RWPE2 (cell line): ENCODE measurements at regions not wholly inside any gene's neighbourhood (a gene's known extent, or its start where the extent isn't known, plus 50 kb on each side); places are given as distances from the start of the nearest gene placed in this dataset.

Experiments
- ATAC-seq: fragments of 200-7000 bp; cut with Tn5 transposase; 3 replicates; pipeline ENCODE4 v1.9.1; 2021; ENCODE audit warnings: low read depth
- DNase-seq: peaks from one replicate; pipeline ENCODE4 v3.0.0-alpha.2; 2020; ENCODE audit warnings: low spot score
- H3K27ac ChIP-seq: fragments of 450-650 bp; 2 replicates; pipeline ENCODE4 v1.5.1; 2017; ENCODE audit warnings: mild to moderate bottlenecking; ENCODE audit not compliant: poor library complexity, severe bottlenecking
- H3K27me3 ChIP-seq: fragments of 250-450 bp; sonication (Bioruptor Pico); 2 replicates; pipeline ENCODE4 v1.5.1; 2021; ENCODE audit warnings: mild to moderate bottlenecking, moderate library complexity; ENCODE audit not compliant: insufficient read depth, poor library complexity, severe bottlenecking
- H3K36me3 ChIP-seq: fragments of 250-450 bp; sonication (Bioruptor Pico); 2 replicates; pipeline ENCODE4 v1.5.1; 2020; ENCODE audit warnings: low read depth, mild to moderate bottlenecking, moderate library complexity
- H3K4me1 ChIP-seq: fragments of 250-450 bp; sonication (Bioruptor Pico); 2 replicates; pipeline ENCODE4 v1.5.1; 2021; ENCODE audit warnings: mild to moderate bottlenecking, moderate library complexity; ENCODE audit not compliant: insufficient read depth, poor library complexity, severe bottlenecking
- H3K4me3 ChIP-seq: fragments of 250-450 bp; sonication (Bioruptor Pico); 2 replicates; pipeline ENCODE4 v1.5.1; 2021; ENCODE audit warnings: mild to moderate bottlenecking, moderate library complexity; ENCODE audit not compliant: severe bottlenecking
- H3K9me3 ChIP-seq: fragments of 250-450 bp; sonication (Bioruptor Pico); 2 replicates; pipeline ENCODE4 v1.5.1; 2021; ENCODE audit warnings: mild to moderate bottlenecking, moderate library complexity; ENCODE audit not compliant: severe bottlenecking
- CTCF ChIP-seq: fragments of 450-650 bp; IDR thresholded peaks from one replicate; pipeline ENCODE4 v1.5.1; 2017; ENCODE audit warnings: mild to moderate bottlenecking, moderate library complexity; ENCODE audit not compliant: poor library complexity, severe bottlenecking

- Histone ChIP-seq H3K36me3 (no peaks in the 10 kb centered on the region), H3K9me3 (no peaks in the 10 kb centered on the region), H3K27me3 (no peaks in the 10 kb centered on the region), H3K4me1 (no peaks in the 10 kb centered on the region), H3K4me3 (no peak overlapping the region), H3K27ac (no peak overlapping the region)
- no peak for TF ChIP-seq CTCF
- DNase-seq = no peak
- no peak for ATAC-seq
These were observed 62.6 kb downstream of the ZIC1 start for GRCh38 chr3:147471741-147472140.

- DNase-seq = no peak
These were observed 63.7 kb downstream of the ZIC1 start for GRCh38 chr3:147472846-147473245.

GRCh38 chr3:147483145-147483544, 74.0 kb downstream of the ZIC1 start:
- no peak for TF ChIP-seq CTCF
- DNase-seq = no peak
- Histone ChIP-seq H3K36me3 (no peaks in the 10 kb centered on the region), H3K27ac (no peak overlapping the region), H3K9me3 (no peaks in the 10 kb centered on the region), H3K4me1 (no peaks in the 10 kb centered on the region), H3K27me3 (no peaks in the 10 kb centered on the region), H3K4me3 (no peak overlapping the region)
- ATAC-seq = no peak

More at GRCh38 chr3:147472846-147473245, 63.7 kb downstream of the ZIC1 start:
- Histone ChIP-seq H3K9me3 (no peaks in the 10 kb centered on the region), H3K4me1 (no peaks in the 10 kb centered on the region), H3K27ac (no peak overlapping the region), H3K36me3 (no peaks in the 10 kb centered on the region), H3K27me3 (no peaks in the 10 kb centered on the region), H3K4me3 (no peak overlapping the region)
- ATAC-seq = no peak
- TF ChIP-seq CTCF = no peak

- Histone ChIP-seq H3K9me3 (no peaks in the 10 kb centered on the region), H3K4me3 (no peak overlapping the region), H3K4me1 (no peaks in the 10 kb centered on the region), H3K27ac (no peak overlapping the region), H3K36me3 (no peaks in the 10 kb centered on the region), H3K27me3 (no peaks in the 10 kb centered on the region)
- ATAC-seq = no peak
- TF ChIP-seq CTCF = no peak
- DNase-seq = no peak
These were observed 74.4 kb downstream of the ZIC1 start for GRCh38 chr3:147483578-147483977.

- Histone ChIP-seq H3K36me3 (no peaks in the 10 kb centered on the region), H3K4me1 (no peaks in the 10 kb centered on the region), H3K9me3 (no peaks in the 10 kb centered on the region), H3K27ac (no peak overlapping the region), H3K27me3 (peaks cover 3% of the 10 kb centered on the region), H3K4me3 (no peak overlapping the region)
- ATAC-seq (no peak), DNase-seq (no peak)
- no peak for TF ChIP-seq CTCF
These were observed 83.9 kb downstream of the ZIC1 start for GRCh38 chr3:147493065-147493464.
